Peyer's patch (tissue), 4 donors: ENCODE measurements at regions not wholly inside any gene's neighbourhood (a gene's known extent, or its start where the extent isn't known, plus 50 kb on each side); places are given as distances from the start of the nearest gene placed in this dataset.

ENCODE experiments used
- DNase-seq, 3 donors: peaks; one replicate each; pipeline ENCODE4 v3.0.0-alpha.2; 2017 to 2019
- H3K27ac ChIP-seq, 4 donors: fragments of 200-600 bp; sonication (generic); one replicate each; pipeline ENCODE4 v1.5.1; 2016 to 2019
- H3K27me3 ChIP-seq, 2 donors: fragments of 200-600 bp; sonication (generic); one replicate each; pipeline ENCODE4 v1.5.1; 2019
- H3K36me3 ChIP-seq, 3 donors: fragments of 200-600 bp; sonication (generic); one replicate each; pipeline ENCODE4 v1.5.1; 2016 to 2019
- H3K4me1 ChIP-seq, 4 donors: fragments of 200-600 bp; sonication (generic); one replicate each; pipeline ENCODE4 v1.5.1; 2016 to 2019
- H3K4me3 ChIP-seq, 4 donors: fragments of 200-600 bp; sonication (generic); 1 replicate in 3 of 4; 2 replicates in 1 of 4; pipeline ENCODE4 v1.5.1; 2016 to 2019; ENCODE audit warnings: mild to moderate bottlenecking in 1 of 4
- H3K9me3 ChIP-seq, 4 donors: fragments of 200-600 bp; sonication (generic); one replicate each; pipeline ENCODE4 v1.5.1; 2016 to 2019; ENCODE audit warnings: mild to moderate bottlenecking in 1 of 4
- CTCF ChIP-seq, 6 experiments: fragments of 450-650 bp in 4 of 6; fragments of 200-600 bp in 2 of 6; sonication (generic) in 1 of 6; IDR thresholded peaks; one replicate each; pipeline ENCODE4 v1.5.1; 2017 to 2019; ENCODE audit warnings: antibody characterized with exemption in 6 of 6, mild to moderate bottlenecking in 3 of 6, moderate library complexity in 1 of 6
- POLR2A ChIP-seq, 2 donors: fragments of 450-650 bp; IDR thresholded peaks; one replicate each; pipeline ENCODE4 v1.5.1; 2017; ENCODE audit warnings: antibody characterized with exemption in 2 of 2, mild to moderate bottlenecking in 2 of 2, moderate library complexity in 2 of 2

DNA sequence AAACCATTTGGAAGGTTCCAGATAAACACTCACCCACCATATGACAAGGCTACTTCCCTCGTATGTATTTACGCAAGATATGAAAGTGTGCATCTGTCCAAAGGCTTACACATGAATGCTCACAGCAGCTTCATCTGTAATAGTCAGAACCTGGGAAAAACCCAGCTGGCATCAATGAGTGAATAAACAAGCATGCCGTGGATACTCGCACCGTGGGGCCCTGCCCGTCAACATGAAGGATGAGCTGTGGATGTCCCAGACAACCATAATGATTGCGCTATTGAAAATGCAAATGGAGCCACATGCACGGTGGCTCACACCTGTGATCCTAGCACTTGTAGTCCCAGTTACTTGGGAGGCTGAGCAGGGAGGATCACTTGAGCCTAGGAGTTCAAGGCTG is 60.6 kb upstream of the FCN1 start:
- no peak for DNase-seq

GRCh38 chr9:134980516-134980915 is 62.8 kb upstream of the FCN1 start:
- peak in 2 of 3 donors; percentile 6 to 15 for DNase-seq
- H3K9me3 ChIP-seq = no peaks in the 10 kb centered on the region
- no peak for TF ChIP-seq CTCF (IDR thresholded peaks at IDR 0.05)
- TF ChIP-seq POLR2A (IDR thresholded peaks at IDR 0.05) = no peak
- H3K4me1 ChIP-seq = no peaks in the 10 kb centered on the region
- no peak overlapping the region for H3K27ac ChIP-seq
- no peaks in the 10 kb centered on the region for H3K27me3 ChIP-seq
- H3K36me3 ChIP-seq = no peaks in the 10 kb centered on the region
- no peak overlapping the region for H3K4me3 ChIP-seq

More for the DNA sequence above, 60.6 kb upstream of the FCN1 start:
- Histone ChIP-seq H3K4me1 (no peaks in the 10 kb centered on the region), H3K36me3 (no peaks in the 10 kb centered on the region), H3K4me3 (no peak overlapping the region), H3K27me3 (no peaks in the 10 kb centered on the region), H3K9me3 (no peaks in the 10 kb centered on the region), H3K27ac (no peak overlapping the region)
- TF ChIP-seq POLR2A (IDR thresholded peaks at IDR 0.05) (no peak), CTCF (IDR thresholded peaks at IDR 0.05) (no peak)

DNA sequence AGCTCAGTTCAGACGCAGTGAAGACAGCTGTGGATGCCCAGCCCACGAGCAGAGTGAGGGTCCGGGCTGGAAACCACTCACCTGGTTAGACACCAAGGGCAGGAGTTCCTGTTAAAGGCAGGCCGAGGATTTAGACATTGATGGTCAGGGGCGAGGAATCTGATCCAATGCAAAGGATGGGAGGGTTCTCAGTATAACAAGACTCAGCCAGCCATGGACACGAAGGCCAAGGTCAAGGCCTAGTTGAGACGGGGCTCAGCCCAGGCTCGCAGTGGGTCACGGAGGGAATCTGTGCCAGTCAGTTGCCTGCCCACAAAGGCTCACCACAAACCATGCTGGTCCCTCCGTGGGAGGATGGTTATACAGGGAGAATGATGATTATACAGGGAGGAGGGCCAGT is 63.3 kb upstream of the FCN1 start:
- H3K4me3 ChIP-seq = no peak overlapping the region
- H3K27me3 ChIP-seq = no peaks in the 10 kb centered on the region
- no peaks in the 10 kb centered on the region for H3K9me3 ChIP-seq
- TF ChIP-seq POLR2A (IDR thresholded peaks at IDR 0.05) (no peak), CTCF (IDR thresholded peaks at IDR 0.05) (no peak)
- no peaks in the 10 kb centered on the region for H3K4me1 ChIP-seq
- DNase-seq = peak in 2 of 3 donors; percentile 16 to 39
- no peaks in the 10 kb centered on the region for H3K36me3 ChIP-seq
- no peak overlapping the region for H3K27ac ChIP-seq

GRCh38 chr9:134981829-134982228 is 64.1 kb upstream of the FCN1 start:
- no peak overlapping the region for H3K27ac ChIP-seq
- TF ChIP-seq CTCF (IDR thresholded peaks at IDR 0.05) (no peak), POLR2A (IDR thresholded peaks at IDR 0.05) (no peak)
- H3K4me3 ChIP-seq = no peak overlapping the region
- H3K36me3 ChIP-seq = no peaks in the 10 kb centered on the region
- DNase-seq = peak in 1 of 3 donors; percentile 18
- no peaks in the 10 kb centered on the region for H3K4me1 ChIP-seq
- peaks cover 0 to under 1% (median 0%) of the 10 kb centered on the region in 4 donors for H3K9me3 ChIP-seq
- no peaks in the 10 kb centered on the region for H3K27me3 ChIP-seq

DNA sequence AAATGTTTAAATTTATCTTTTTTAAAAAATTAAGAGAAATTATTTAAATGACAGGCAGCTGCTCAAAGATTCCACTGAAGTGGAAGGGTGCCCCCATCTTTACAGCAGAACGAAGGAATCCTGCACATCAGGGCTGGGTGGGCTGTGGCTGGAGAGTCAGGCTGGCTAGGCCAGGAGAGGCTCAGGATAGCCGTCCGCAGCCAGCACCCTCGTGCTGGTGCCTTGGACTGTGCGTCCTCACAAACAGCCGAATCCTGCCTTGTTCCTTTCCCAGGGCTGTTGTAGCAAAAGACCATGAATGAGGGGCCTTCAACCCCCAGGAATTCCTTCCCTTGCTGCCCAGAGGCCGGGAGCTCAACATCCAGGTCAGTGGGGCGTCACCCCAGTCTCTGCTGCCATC is 64.6 kb upstream of the FCN1 start:
- TF ChIP-seq POLR2A (IDR thresholded peaks at IDR 0.05) = no peak
- no peak for TF ChIP-seq CTCF (IDR thresholded peaks at IDR 0.05)
- H3K4me3 ChIP-seq = no peak overlapping the region
- H3K36me3 ChIP-seq = no peaks in the 10 kb centered on the region
- peak in 2 of 3 donors; percentile 15 to 16 for DNase-seq
- H3K27ac ChIP-seq = no peak overlapping the region
- peaks cover 0 to 6% (median 0%) of the 10 kb centered on the region in 4 donors for H3K9me3 ChIP-seq
- H3K4me1 ChIP-seq = no peaks in the 10 kb centered on the region
- H3K27me3 ChIP-seq = no peaks in the 10 kb centered on the region

DNA sequence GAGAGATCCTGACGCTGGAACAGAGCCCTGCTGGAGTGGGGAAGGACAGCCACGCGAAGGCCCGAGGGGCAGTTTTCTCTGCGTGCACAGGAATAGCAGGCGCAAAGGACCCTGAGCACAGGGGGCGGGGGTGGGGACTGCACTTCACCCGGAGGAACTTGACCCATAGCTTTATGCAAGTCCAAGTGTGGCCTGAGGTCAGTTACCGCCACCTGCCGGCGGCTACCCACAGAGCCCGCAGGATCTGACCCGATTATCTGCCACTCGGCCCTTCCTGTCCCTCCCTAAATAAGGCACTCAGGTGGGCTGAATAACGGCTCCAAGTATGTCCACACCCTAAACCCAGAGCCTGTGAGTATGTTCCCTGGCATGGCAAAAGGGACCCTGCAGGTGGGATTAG is 65.4 kb upstream of the FCN1 start:
- DNase-seq = peak in 2 of 3 donors; percentile 34 to 44
- Histone ChIP-seq H3K4me3 (no peak overlapping the region), H3K27me3 (no peaks in the 10 kb centered on the region), H3K4me1 (no peaks in the 10 kb centered on the region), H3K36me3 (no peaks in the 10 kb centered on the region), H3K27ac (no peak overlapping the region), H3K9me3 (peaks cover 0 to 7% (median 0%) of the 10 kb centered on the region in 4 donors)
- TF ChIP-seq POLR2A (IDR thresholded peaks at IDR 0.05) (no peak), CTCF (IDR thresholded peaks at IDR 0.05) (peak in 1 of 6 experiments; percentile 9)
